Cardiac fibroblast (primary cell): ENCODE measurements at regions not wholly inside any gene's neighbourhood (a gene's known extent, or its start where the extent isn't known, plus 50 kb on each side); places are given as distances from the start of the nearest gene placed in this dataset.

Experiments
- DNase-seq, 2 donors: peaks; one replicate each; pipeline versions ENCODE4 v3.0.0 to v3.0.0-alpha.2; 2010; ENCODE audit warnings: low read depth in 2 of 2
- H3K4me3 ChIP-seq, 2 donors: replicated peaks in 1 of 2; 1 replicate in 1 of 2; 2 replicates in 1 of 2; pipeline ENCODE4 v1.5.1; 2011; ENCODE audit warnings: low read depth in 2 of 2, low read length in 2 of 2, mild to moderate bottlenecking in 2 of 2, moderate library complexity in 1 of 2
- TF ChIP-seq, protein P1 (sequence below): IDR thresholded peaks from one replicate; pipeline ENCODE4 v1.5.1; 2011; ENCODE audit warnings: low read depth, mild to moderate bottlenecking, low read length, inconsistent platforms

GRCh38 chr6:6057442-6058053 is 50.8 kb upstream of the NRN1 start:
- peak; percentile 30 to 34 for DNase-seq
- TF ChIP-seq, protein P1, sequence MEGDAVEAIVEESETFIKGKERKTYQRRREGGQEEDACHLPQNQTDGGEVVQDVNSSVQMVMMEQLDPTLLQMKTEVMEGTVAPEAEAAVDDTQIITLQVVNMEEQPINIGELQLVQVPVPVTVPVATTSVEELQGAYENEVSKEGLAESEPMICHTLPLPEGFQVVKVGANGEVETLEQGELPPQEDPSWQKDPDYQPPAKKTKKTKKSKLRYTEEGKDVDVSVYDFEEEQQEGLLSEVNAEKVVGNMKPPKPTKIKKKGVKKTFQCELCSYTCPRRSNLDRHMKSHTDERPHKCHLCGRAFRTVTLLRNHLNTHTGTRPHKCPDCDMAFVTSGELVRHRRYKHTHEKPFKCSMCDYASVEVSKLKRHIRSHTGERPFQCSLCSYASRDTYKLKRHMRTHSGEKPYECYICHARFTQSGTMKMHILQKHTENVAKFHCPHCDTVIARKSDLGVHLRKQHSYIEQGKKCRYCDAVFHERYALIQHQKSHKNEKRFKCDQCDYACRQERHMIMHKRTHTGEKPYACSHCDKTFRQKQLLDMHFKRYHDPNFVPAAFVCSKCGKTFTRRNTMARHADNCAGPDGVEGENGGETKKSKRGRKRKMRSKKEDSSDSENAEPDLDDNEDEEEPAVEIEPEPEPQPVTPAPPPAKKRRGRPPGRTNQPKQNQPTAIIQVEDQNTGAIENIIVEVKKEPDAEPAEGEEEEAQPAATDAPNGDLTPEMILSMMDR, result peak; percentile 16
- no peak overlapping the region for H3K4me3 ChIP-seq
